HG02759 (cell line): ENCODE measurements at regions not wholly inside any gene's neighbourhood (a gene's known extent, or its start where the extent isn't known, plus 50 kb on each side); places are given as distances from the start of the nearest gene placed in this dataset.

Experiments used
- ATAC-seq: cut with Tn5 transposase; IDR thresholded peaks from one replicate; pipeline ENCODE4 v1.9.1; 2021; ENCODE audit warnings: mild to moderate bottlenecking, moderate library complexity; ENCODE audit not compliant: unreplicated experiment

- no peak for ATAC-seq
Measured at GRCh38 chr3:41088882-41089281, 110.4 kb upstream of the CTNNB1 start.

GRCh38 chr3:41089566-41089965, 109.7 kb upstream of the CTNNB1 start:
- no peak for ATAC-seq

- no peak for ATAC-seq
Measured at GRCh38 chr3:41092844-41093243, 106.5 kb upstream of the CTNNB1 start.

- ATAC-seq, result no peak
Measured at GRCh38 chr3:41093476-41093875, 105.8 kb upstream of the CTNNB1 start.

- no peak for ATAC-seq
Measured at GRCh38 chr3:41094351-41094750, 105.0 kb upstream of the CTNNB1 start.

GRCh38 chr3:41095702-41096101, 103.6 kb upstream of the CTNNB1 start:
- ATAC-seq, result no peak

GRCh38 chr3:41097896-41098496, 101.3 kb upstream of the CTNNB1 start:
- no peak for ATAC-seq

- no peak for ATAC-seq
Measured at GRCh38 chr3:41101231-41101630, 98.1 kb upstream of the CTNNB1 start.

- ATAC-seq, result no peak
Measured at GRCh38 chr3:41102053-41102556, 97.2 kb upstream of the CTNNB1 start.

- ATAC-seq, result no peak
Measured at GRCh38 chr3:41102750-41103149, 96.6 kb upstream of the CTNNB1 start.

- no peak for ATAC-seq
Measured at GRCh38 chr3:41103200-41103599, 96.1 kb upstream of the CTNNB1 start.

GRCh38 chr3:41104147-41104546, 95.2 kb upstream of the CTNNB1 start:
- no peak for ATAC-seq

GRCh38 chr3:41106691-41107090, 92.6 kb upstream of the CTNNB1 start:
- ATAC-seq, result no peak

- no peak for ATAC-seq
Measured at GRCh38 chr3:41111011-41111410, 88.3 kb upstream of the CTNNB1 start.

GRCh38 chr3:41112466-41112865, 86.8 kb upstream of the CTNNB1 start:
- ATAC-seq, result no peak

GRCh38 chr3:41115069-41115468, 84.2 kb upstream of the CTNNB1 start:
- no peak for ATAC-seq

- no peak for ATAC-seq
Measured at GRCh38 chr3:41116851-41117250, 82.5 kb upstream of the CTNNB1 start.

- peak; percentile 95 for ATAC-seq
Measured at GRCh38 chr3:41117398-41117870, 81.9 kb upstream of the CTNNB1 start.

- ATAC-seq, result no peak
Measured at GRCh38 chr3:41118461-41119390, 80.6 kb upstream of the CTNNB1 start.

- no peak for ATAC-seq
Measured at GRCh38 chr3:41120460-41120859, 78.8 kb upstream of the CTNNB1 start.

- no peak for ATAC-seq
Measured at GRCh38 chr3:41125258-41125657, 74.0 kb upstream of the CTNNB1 start.

GRCh38 chr3:41126472-41126871, 72.8 kb upstream of the CTNNB1 start:
- ATAC-seq, result no peak
